ENCODE measurements at regions not wholly inside any gene's neighbourhood (a gene's known extent, or its start where the extent isn't known, plus 50 kb on each side); places are given as distances from the start of the nearest gene placed in this dataset.

DNA sequence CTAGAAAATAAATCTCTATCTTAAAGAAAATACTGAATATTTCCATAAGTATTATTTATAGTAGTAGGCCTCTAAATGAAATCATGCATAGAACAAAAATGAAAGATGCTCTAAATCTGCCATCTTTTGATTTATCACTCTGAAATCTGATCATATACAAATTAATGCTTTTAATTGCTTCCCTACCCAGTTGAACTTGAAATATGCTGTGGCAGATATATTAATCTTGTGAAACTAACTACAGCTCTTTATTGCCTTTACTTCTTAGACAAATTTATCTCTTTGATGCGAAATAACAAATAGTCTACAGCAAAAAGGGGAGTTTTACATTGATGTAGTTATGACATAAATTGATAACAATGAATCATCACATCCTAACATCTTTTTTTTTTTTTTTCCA lies 510.7 kb upstream of the SLITRK6 start:
- Histone ChIP-seq H3K27ac (ENCODE audit: low read depth, low read length) (no peak overlapping the region), H3K27me3 (ENCODE audit: control insufficient read depth, insufficient read depth, low read length, poor library complexity, severe bottlenecking) (no peaks in the 10 kb centered on the region), H3K9ac (ENCODE audit: extremely low read depth, low read length, poor library complexity, severe bottlenecking) (no peak overlapping the region), H3K9me3 (ENCODE audit: control insufficient read depth, low read length) (no peaks in the 10 kb centered on the region), H3K36me3 (ENCODE audit: control insufficient read depth, insufficient read depth, low read length) (no peaks in the 10 kb centered on the region), H3K4me1 (ENCODE audit: control insufficient read depth, insufficient read depth, low read length) (peaks cover 4% of the 10 kb centered on the region), H3K4me3 (ENCODE audit: low read length) (no peak overlapping the region)
- TF ChIP-seq, protein P1, sequence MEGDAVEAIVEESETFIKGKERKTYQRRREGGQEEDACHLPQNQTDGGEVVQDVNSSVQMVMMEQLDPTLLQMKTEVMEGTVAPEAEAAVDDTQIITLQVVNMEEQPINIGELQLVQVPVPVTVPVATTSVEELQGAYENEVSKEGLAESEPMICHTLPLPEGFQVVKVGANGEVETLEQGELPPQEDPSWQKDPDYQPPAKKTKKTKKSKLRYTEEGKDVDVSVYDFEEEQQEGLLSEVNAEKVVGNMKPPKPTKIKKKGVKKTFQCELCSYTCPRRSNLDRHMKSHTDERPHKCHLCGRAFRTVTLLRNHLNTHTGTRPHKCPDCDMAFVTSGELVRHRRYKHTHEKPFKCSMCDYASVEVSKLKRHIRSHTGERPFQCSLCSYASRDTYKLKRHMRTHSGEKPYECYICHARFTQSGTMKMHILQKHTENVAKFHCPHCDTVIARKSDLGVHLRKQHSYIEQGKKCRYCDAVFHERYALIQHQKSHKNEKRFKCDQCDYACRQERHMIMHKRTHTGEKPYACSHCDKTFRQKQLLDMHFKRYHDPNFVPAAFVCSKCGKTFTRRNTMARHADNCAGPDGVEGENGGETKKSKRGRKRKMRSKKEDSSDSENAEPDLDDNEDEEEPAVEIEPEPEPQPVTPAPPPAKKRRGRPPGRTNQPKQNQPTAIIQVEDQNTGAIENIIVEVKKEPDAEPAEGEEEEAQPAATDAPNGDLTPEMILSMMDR (conservative IDR thresholded peaks at IDR 0.05) = no peak
- H3K27me3 Mint-ChIP-seq (ENCODE audit: insufficient read depth) = no peaks in the 10 kb centered on the region
- no peaks in the 10 kb centered on the region for H3K9me3 Mint-ChIP-seq
- H3K27ac Mint-ChIP-seq = no peak overlapping the region
- H3K4me1 Mint-ChIP-seq = peaks cover 3% of the 10 kb centered on the region
- no CpG with 5 or more reads among the region's 1 CpG for WGBS, 2 experiments (ENCODE audit: insufficient coverage in 1 of 2, insufficient read length in 1 of 2)
- DNase-seq = no peak
- H3K36me3 Mint-ChIP-seq (ENCODE audit: low read depth) = no peaks in the 10 kb centered on the region
- H3K4me3 Mint-ChIP-seq = no peak overlapping the region

DNA sequence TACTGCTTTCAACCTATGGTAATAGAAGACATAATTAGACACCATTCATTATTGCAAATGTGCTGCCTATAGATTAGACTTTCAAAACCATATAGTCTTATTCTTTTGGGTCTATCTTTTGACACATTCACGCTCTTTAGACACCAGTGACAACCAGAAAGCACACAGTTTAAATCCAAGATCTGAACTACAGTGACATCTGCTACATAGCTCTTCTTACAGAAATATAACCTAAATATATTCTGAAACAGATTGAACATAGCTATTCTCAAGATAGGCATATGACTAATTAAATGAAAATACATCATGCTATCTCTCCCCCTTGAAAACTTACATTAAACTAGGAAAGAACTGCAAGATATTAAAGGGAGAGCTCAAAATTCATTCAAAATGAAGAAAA lies 514.2 kb upstream of the SLITRK6 start:
- TF ChIP-seq, protein P1 (conservative IDR thresholded peaks at IDR 0.05) = no peak
- H3K27ac ChIP-seq (ENCODE audit: low read depth, low read length) = no peak overlapping the region
- 91 to 100% methylated on average over 1 of the region's 1 CpG for WGBS, 2 experiments (ENCODE audit: insufficient coverage in 1 of 2, insufficient read length in 1 of 2)

DNA sequence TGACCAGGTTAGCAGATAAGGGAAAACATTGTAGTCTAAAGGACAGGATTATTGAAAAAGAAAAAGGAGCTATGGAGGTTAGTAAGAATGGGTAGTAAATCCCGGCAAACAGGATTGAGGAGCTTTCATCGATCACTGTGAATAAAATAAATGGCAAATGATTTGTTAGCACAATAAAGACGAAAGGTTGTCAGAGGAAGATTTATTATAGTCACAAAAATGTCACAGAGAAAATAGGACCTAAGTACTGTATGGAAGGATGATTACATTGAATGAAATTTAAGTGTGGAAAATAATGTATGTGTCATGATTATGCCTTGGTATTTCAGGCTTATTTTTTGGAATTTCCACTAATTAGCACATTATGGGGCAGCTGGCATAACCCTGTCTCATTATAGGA lies 519.2 kb upstream of the SLITRK6 start:
- no peaks in the 10 kb centered on the region for H3K4me1 ChIP-seq (ENCODE audit: control insufficient read depth, insufficient read depth, low read length)
- TF ChIP-seq, protein P1 (conservative IDR thresholded peaks at IDR 0.05) = no peak
- no peak overlapping the region for H3K4me3 ChIP-seq (ENCODE audit: low read length)
- H3K4me3 Mint-ChIP-seq = no peak overlapping the region
- no peaks in the 10 kb centered on the region for H3K9me3 ChIP-seq (ENCODE audit: control insufficient read depth, low read length)
- no peaks in the 10 kb centered on the region for H3K27me3 ChIP-seq (ENCODE audit: control insufficient read depth, insufficient read depth, low read length, poor library complexity, severe bottlenecking)
- H3K27me3 Mint-ChIP-seq (ENCODE audit: insufficient read depth) = no peaks in the 10 kb centered on the region
- H3K27ac ChIP-seq (ENCODE audit: low read depth, low read length) = no peak overlapping the region
- no peaks in the 10 kb centered on the region for H3K36me3 Mint-ChIP-seq (ENCODE audit: low read depth)
- H3K4me1 Mint-ChIP-seq = no peaks in the 10 kb centered on the region
- H3K36me3 ChIP-seq (ENCODE audit: control insufficient read depth, insufficient read depth, low read length) = no peaks in the 10 kb centered on the region
- no peak for DNase-seq
- H3K9me3 Mint-ChIP-seq = peaks cover 5% of the 10 kb centered on the region
- H3K9ac ChIP-seq (ENCODE audit: extremely low read depth, low read length, poor library complexity, severe bottlenecking) = no peak overlapping the region
- H3K27ac Mint-ChIP-seq = no peak overlapping the region
- 94 to 95% methylated on average over 3 of the region's 3 CpGs for WGBS, 2 experiments (ENCODE audit: insufficient coverage in 1 of 2, insufficient read length in 1 of 2)

More for the DNA sequence above, 514.2 kb upstream of the SLITRK6 start:
- Mint-ChIP-seq H3K4me3 (no peak overlapping the region), H3K9me3 (no peaks in the 10 kb centered on the region), H3K4me1 (no peaks in the 10 kb centered on the region), H3K27ac (no peak overlapping the region), H3K27me3 (ENCODE audit: insufficient read depth) (no peaks in the 10 kb centered on the region), H3K36me3 (ENCODE audit: low read depth) (no peaks in the 10 kb centered on the region)
- no peaks in the 10 kb centered on the region for H3K9me3 ChIP-seq (ENCODE audit: control insufficient read depth, low read length)
- H3K9ac ChIP-seq (ENCODE audit: extremely low read depth, low read length, poor library complexity, severe bottlenecking) = no peak overlapping the region
- no peaks in the 10 kb centered on the region for H3K27me3 ChIP-seq (ENCODE audit: control insufficient read depth, insufficient read depth, low read length, poor library complexity, severe bottlenecking)
- H3K4me1 ChIP-seq (ENCODE audit: control insufficient read depth, insufficient read depth, low read length) = no peaks in the 10 kb centered on the region
- no peaks in the 10 kb centered on the region for H3K36me3 ChIP-seq (ENCODE audit: control insufficient read depth, insufficient read depth, low read length)
- no peak for DNase-seq
- H3K4me3 ChIP-seq (ENCODE audit: low read length) = no peak overlapping the region

Measured in endodermal cell (in vitro differentiated cells).